ENCODE measurements at regions not wholly inside any gene's neighbourhood (a gene's known extent, or its start where the extent isn't known, plus 50 kb on each side); places are given as distances from the start of the nearest gene placed in this dataset.
"Not testable (repeated sequence)": the region's sequence is repeated elsewhere in the genome, so short reads cannot be mapped to it uniquely, and the experiment has no call there.

GRCh38 chr2:35963357-35963756 lies 392.2 kb upstream of the CRIM1 start:
- no CpG with 5 or more reads among the region's 2 CpGs for WGBS (ENCODE audit: insufficient coverage, insufficient read length)
- H3K36me3 ChIP-seq (ENCODE audit: control insufficient read depth, insufficient read depth, low read length): no peaks in the 10 kb centered on the region
- H3K27me3 ChIP-seq (ENCODE audit: control insufficient read depth, insufficient read depth, low read length): no peaks in the 10 kb centered on the region
- no peak overlapping the region for H3K27ac ChIP-seq (ENCODE audit: low read length)
- no peak overlapping the region for H3K4me3 ChIP-seq (ENCODE audit: low read length)
- no peak for DNase-seq (ENCODE audit: low read depth, low spot score)
- no peaks in the 10 kb centered on the region for H3K4me1 ChIP-seq (ENCODE audit: control insufficient read depth, insufficient read depth, low read length)
- H3K9me3 ChIP-seq (ENCODE audit: control insufficient read depth, insufficient read depth, low read length): no peaks in the 10 kb centered on the region

- H3K9me3 ChIP-seq (ENCODE audit: control insufficient read depth, insufficient read depth, low read length): no peaks in the 10 kb centered on the region
- H3K4me3 ChIP-seq (ENCODE audit: low read length): no peak overlapping the region
- H3K36me3 ChIP-seq (ENCODE audit: control insufficient read depth, insufficient read depth, low read length): no peaks in the 10 kb centered on the region
- H3K27me3 ChIP-seq (ENCODE audit: control insufficient read depth, insufficient read depth, low read length): no peaks in the 10 kb centered on the region
- WGBS (ENCODE audit: insufficient coverage, insufficient read length): no CpG with 5 or more reads among the region's 4 CpGs
- no peaks in the 10 kb centered on the region for H3K4me1 ChIP-seq (ENCODE audit: control insufficient read depth, insufficient read depth, low read length)
- no peak for DNase-seq (ENCODE audit: low read depth, low spot score)
- no peak overlapping the region for H3K27ac ChIP-seq (ENCODE audit: low read length)
Observed at GRCh38 chr2:35962585-35963146, 392.9 kb upstream of the CRIM1 start.

DNA sequence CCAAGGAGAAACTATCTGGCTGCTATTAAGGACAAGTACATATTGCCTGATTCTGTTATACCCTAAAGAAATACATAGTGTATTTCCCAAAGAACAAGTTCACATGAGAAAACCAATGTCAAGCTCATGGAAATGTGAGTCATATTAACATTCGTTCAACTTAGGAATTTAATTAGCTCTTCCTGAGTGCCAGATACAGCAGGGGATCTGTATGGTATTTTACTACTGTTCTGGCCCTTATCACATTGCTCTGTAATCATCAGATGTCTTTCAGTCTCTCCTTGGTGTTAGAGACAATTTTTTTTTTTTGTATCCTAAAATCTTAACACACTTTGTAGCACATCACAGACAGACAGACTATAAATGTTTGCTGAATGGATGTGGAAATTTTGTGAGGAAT lies 395.0 kb upstream of the CRIM1 start:
- no CpG with 5 or more reads among the region's 1 CpG for WGBS (ENCODE audit: insufficient coverage, insufficient read length)

GRCh38 chr2:35957053-35957452 lies 398.5 kb upstream of the CRIM1 start:
- WGBS (ENCODE audit: insufficient coverage, insufficient read length): no CpG with 5 or more reads among the region's 10 CpGs
- not testable (repeated sequence) for DNase-seq (ENCODE audit: low read depth, low spot score); H3K9me3 ChIP-seq (ENCODE audit: control insufficient read depth, insufficient read depth, low read length); H3K4me1 ChIP-seq (ENCODE audit: control insufficient read depth, insufficient read depth, low read length); H3K27me3 ChIP-seq (ENCODE audit: control insufficient read depth, insufficient read depth, low read length); H3K27ac ChIP-seq (ENCODE audit: low read length); H3K36me3 ChIP-seq (ENCODE audit: control insufficient read depth, insufficient read depth, low read length); H3K4me3 ChIP-seq (ENCODE audit: low read length)

More for the DNA sequence above, 395.0 kb upstream of the CRIM1 start:
- H3K4me3 ChIP-seq (ENCODE audit: low read length): no peak overlapping the region
- H3K27ac ChIP-seq (ENCODE audit: low read length): no peak overlapping the region
- no peaks in the 10 kb centered on the region for H3K36me3 ChIP-seq (ENCODE audit: control insufficient read depth, insufficient read depth, low read length)
- no peak for DNase-seq (ENCODE audit: low read depth, low spot score)
- H3K4me1 ChIP-seq (ENCODE audit: control insufficient read depth, insufficient read depth, low read length): no peaks in the 10 kb centered on the region
- no peaks in the 10 kb centered on the region for H3K27me3 ChIP-seq (ENCODE audit: control insufficient read depth, insufficient read depth, low read length)
- no peaks in the 10 kb centered on the region for H3K9me3 ChIP-seq (ENCODE audit: control insufficient read depth, insufficient read depth, low read length)

GRCh38 chr2:35946478-35946877 lies 409.1 kb upstream of the CRIM1 start:
- DNase-seq (ENCODE audit: low read depth, low spot score): no peak
- Histone ChIP-seq H3K9me3 (ENCODE audit: control insufficient read depth, insufficient read depth, low read length) (no peaks in the 10 kb centered on the region), H3K4me3 (ENCODE audit: low read length) (no peak overlapping the region), H3K4me1 (ENCODE audit: control insufficient read depth, insufficient read depth, low read length) (no peaks in the 10 kb centered on the region), H3K27ac (ENCODE audit: low read length) (no peak overlapping the region), H3K36me3 (ENCODE audit: control insufficient read depth, insufficient read depth, low read length) (no peaks in the 10 kb centered on the region), H3K27me3 (ENCODE audit: control insufficient read depth, insufficient read depth, low read length) (no peaks in the 10 kb centered on the region)
- WGBS (ENCODE audit: insufficient coverage, insufficient read length): no CpG with 5 or more reads among the region's 2 CpGs

DNA sequence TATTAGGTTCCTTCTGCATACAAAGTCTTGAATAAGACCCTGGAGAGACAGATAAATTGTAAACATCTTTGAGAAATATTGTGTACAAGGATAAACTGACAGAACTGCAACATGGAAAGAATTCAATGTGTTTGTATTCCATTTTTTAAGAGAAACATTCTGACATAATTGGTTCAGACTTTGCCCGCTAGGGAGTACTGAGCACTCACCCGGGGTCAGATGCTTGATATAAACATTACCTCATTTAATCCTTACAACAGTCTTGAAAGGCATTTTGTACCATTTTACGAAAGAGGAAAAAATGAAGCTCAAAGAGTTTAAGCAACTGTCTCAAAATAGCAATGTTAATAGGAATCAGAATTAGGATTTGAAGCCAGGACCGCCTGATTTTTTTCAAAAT lies 416.7 kb upstream of the CRIM1 start:
- no peaks in the 10 kb centered on the region for H3K27me3 ChIP-seq (ENCODE audit: control insufficient read depth, insufficient read depth, low read length)
- DNase-seq (ENCODE audit: low read depth, low spot score): no peak
- no peaks in the 10 kb centered on the region for H3K9me3 ChIP-seq (ENCODE audit: control insufficient read depth, insufficient read depth, low read length)
- H3K27ac ChIP-seq (ENCODE audit: low read length): no peak overlapping the region
- WGBS (ENCODE audit: insufficient coverage, insufficient read length): no CpG with 5 or more reads among the region's 4 CpGs
- no peaks in the 10 kb centered on the region for H3K4me1 ChIP-seq (ENCODE audit: control insufficient read depth, insufficient read depth, low read length)
- no peak overlapping the region for H3K4me3 ChIP-seq (ENCODE audit: low read length)
- H3K36me3 ChIP-seq (ENCODE audit: control insufficient read depth, insufficient read depth, low read length): no peaks in the 10 kb centered on the region

DNA sequence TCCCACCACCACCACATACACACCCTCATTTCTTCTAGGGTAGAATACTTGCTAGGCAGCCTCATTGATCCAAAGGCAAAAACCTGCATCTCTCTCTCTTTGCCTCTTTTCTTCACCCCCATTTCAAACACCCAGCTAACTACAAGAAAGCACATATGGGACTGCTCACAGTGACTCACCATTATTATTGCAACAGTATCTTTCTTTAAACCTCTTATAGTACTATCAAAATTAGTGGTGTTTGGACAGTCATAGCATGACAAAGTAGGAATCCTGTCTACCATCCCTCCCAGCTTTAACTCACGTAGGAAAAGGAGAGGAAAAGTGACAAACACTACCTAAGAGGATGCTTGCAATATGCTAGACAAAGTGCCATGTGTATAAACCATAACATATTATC lies 422.5 kb upstream of the CRIM1 start:
- Histone ChIP-seq H3K4me1 (ENCODE audit: control insufficient read depth, insufficient read depth, low read length) (no peaks in the 10 kb centered on the region), H3K36me3 (ENCODE audit: control insufficient read depth, insufficient read depth, low read length) (no peaks in the 10 kb centered on the region), H3K4me3 (ENCODE audit: low read length) (no peak overlapping the region), H3K27me3 (ENCODE audit: control insufficient read depth, insufficient read depth, low read length) (no peaks in the 10 kb centered on the region), H3K9me3 (ENCODE audit: control insufficient read depth, insufficient read depth, low read length) (no peaks in the 10 kb centered on the region), H3K27ac (ENCODE audit: low read length) (no peak overlapping the region)
- DNase-seq (ENCODE audit: low read depth, low spot score): no peak
- no CpG with 5 or more reads among the region's 1 CpG for WGBS (ENCODE audit: insufficient coverage, insufficient read length)

GRCh38 chr2:35932276-35932963 lies 423.2 kb upstream of the CRIM1 start:
- Histone ChIP-seq H3K4me3 (ENCODE audit: low read length) (no peak overlapping the region), H3K4me1 (ENCODE audit: control insufficient read depth, insufficient read depth, low read length) (no peaks in the 10 kb centered on the region), H3K9me3 (ENCODE audit: control insufficient read depth, insufficient read depth, low read length) (no peaks in the 10 kb centered on the region), H3K27me3 (ENCODE audit: control insufficient read depth, insufficient read depth, low read length) (no peaks in the 10 kb centered on the region), H3K27ac (ENCODE audit: low read length) (no peak overlapping the region), H3K36me3 (ENCODE audit: control insufficient read depth, insufficient read depth, low read length) (no peaks in the 10 kb centered on the region)
- DNase-seq (ENCODE audit: low read depth, low spot score): no peak
- no CpG with 5 or more reads among the region's 5 CpGs for WGBS (ENCODE audit: insufficient coverage, insufficient read length)

DNA sequence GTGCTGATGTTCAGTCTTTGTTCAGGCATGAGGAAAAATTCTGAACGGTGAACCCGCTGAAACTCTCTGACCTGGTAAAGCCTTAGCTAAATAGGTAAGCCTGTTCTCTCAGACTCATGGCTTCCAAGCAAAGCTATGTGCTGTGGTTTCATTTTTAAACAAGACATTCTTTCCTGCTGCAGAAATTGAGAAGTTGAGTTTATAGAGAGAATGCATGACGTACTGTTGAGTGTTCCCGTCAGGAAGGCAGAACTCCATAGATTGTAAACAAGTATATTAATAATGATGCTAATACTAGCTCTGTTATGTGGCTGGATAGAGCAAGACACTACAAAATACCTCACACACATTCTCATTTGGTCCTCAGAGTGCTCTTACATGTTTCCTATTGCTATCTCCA lies 424.0 kb upstream of the CRIM1 start:
- Histone ChIP-seq H3K4me1 (ENCODE audit: control insufficient read depth, insufficient read depth, low read length) (no peaks in the 10 kb centered on the region), H3K9me3 (ENCODE audit: control insufficient read depth, insufficient read depth, low read length) (no peaks in the 10 kb centered on the region), H3K27me3 (ENCODE audit: control insufficient read depth, insufficient read depth, low read length) (no peaks in the 10 kb centered on the region), H3K4me3 (ENCODE audit: low read length) (no peak overlapping the region), H3K36me3 (ENCODE audit: control insufficient read depth, insufficient read depth, low read length) (no peaks in the 10 kb centered on the region), H3K27ac (ENCODE audit: low read length) (no peak overlapping the region)
- DNase-seq (ENCODE audit: low read depth, low spot score): no peak
- WGBS (ENCODE audit: insufficient coverage, insufficient read length): no CpG with 5 or more reads among the region's 4 CpGs

DNA sequence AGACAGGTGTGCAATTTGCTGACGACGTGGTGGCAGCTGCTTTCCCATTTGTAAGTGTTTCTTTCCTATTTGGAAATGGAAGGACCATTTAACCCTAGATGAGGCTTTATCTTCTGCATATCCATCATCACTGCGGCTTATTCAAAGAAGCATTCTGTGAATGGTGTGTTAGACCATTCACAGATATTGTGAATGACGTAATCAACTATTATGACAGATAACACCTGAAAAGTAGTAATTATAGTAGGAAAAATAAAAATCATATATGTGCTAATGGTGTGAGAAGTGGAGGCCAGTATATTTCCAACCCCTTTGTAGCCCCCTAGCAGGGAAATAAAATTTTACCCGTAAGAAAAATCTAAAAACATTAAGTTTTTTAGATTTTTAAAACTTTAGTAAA lies 424.5 kb upstream of the CRIM1 start:
- H3K36me3 ChIP-seq (ENCODE audit: control insufficient read depth, insufficient read depth, low read length): no peaks in the 10 kb centered on the region
- no CpG with 5 or more reads among the region's 5 CpGs for WGBS (ENCODE audit: insufficient coverage, insufficient read length)
- H3K27me3 ChIP-seq (ENCODE audit: control insufficient read depth, insufficient read depth, low read length): no peaks in the 10 kb centered on the region
- no peak for DNase-seq (ENCODE audit: low read depth, low spot score)
- no peak overlapping the region for H3K4me3 ChIP-seq (ENCODE audit: low read length)
- H3K4me1 ChIP-seq (ENCODE audit: control insufficient read depth, insufficient read depth, low read length): no peaks in the 10 kb centered on the region
- H3K27ac ChIP-seq (ENCODE audit: low read length): no peak overlapping the region
- no peaks in the 10 kb centered on the region for H3K9me3 ChIP-seq (ENCODE audit: control insufficient read depth, insufficient read depth, low read length)

DNA sequence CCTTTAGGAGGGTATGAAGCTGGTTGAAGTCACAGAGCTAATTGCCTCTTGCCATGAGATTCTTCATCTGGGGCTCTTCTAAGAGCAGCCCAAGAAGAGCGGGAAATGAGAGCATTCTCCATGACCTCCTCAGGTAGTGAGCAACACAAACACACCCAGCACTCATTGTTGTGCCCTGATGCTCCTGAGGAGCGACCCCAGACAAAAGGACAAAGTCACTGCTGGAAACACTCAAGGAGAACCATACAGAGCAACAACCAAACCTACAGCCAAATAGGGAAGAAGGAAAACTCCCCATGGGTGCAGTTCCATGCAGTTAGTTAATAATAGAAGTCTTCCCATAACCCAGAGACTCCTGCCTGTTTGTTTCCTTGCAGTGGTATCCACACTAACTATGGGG lies 426.0 kb upstream of the CRIM1 start:
- WGBS (ENCODE audit: insufficient coverage, insufficient read length): no CpG with 5 or more reads among the region's 2 CpGs
- no peaks in the 10 kb centered on the region for H3K36me3 ChIP-seq (ENCODE audit: control insufficient read depth, insufficient read depth, low read length)

More for the DNA sequence above, 426.0 kb upstream of the CRIM1 start:
- H3K4me3 ChIP-seq (ENCODE audit: low read length): no peak overlapping the region
- H3K9me3 ChIP-seq (ENCODE audit: control insufficient read depth, insufficient read depth, low read length): no peaks in the 10 kb centered on the region
- no peaks in the 10 kb centered on the region for H3K4me1 ChIP-seq (ENCODE audit: control insufficient read depth, insufficient read depth, low read length)
- no peaks in the 10 kb centered on the region for H3K27me3 ChIP-seq (ENCODE audit: control insufficient read depth, insufficient read depth, low read length)
- H3K27ac ChIP-seq (ENCODE audit: low read length): no peak overlapping the region
- DNase-seq (ENCODE audit: low read depth, low spot score): no peak

All from iPS DF 6.9 (cell line).